ENCODE measurements at regions not wholly inside any gene's neighbourhood (a gene's known extent, or its start where the extent isn't known, plus 50 kb on each side); places are given as distances from the start of the nearest gene placed in this dataset.

- TF ChIP-seq CTCF (IDR thresholded peaks at IDR 0.05; ENCODE audit: low read depth, low read length) (no peak), EZH2phosphoT487 (IDR thresholded peaks at IDR 0.05; ENCODE audit: low read depth) (no peak)
Measured at GRCh38 chr5:91562922-91563321, 179.8 kb upstream of the ARRDC3 start.

All from OCI-LY3 (cell line).